Uterus (tissue), 3 donors: ENCODE measurements at regions not wholly inside any gene's neighbourhood (a gene's known extent, or its start where the extent isn't known, plus 50 kb on each side); places are given as distances from the start of the nearest gene placed in this dataset.
"Not testable (repeated sequence)": the region's sequence is repeated elsewhere in the genome, so short reads cannot be mapped to it uniquely, and the experiment has no call there.

ENCODE experiments used
- DNase-seq, 2 donors: peaks; one replicate each; pipeline ENCODE4 v3.0.0-alpha.2; 2019 to 2020
- H3K27ac ChIP-seq, 2 donors: fragments of 200-600 bp; sonication (generic); 1 replicate in 1 of 2; 2 replicates in 1 of 2; pipeline ENCODE4 v1.5.1; 2016 to 2018
- H3K27me3 ChIP-seq, 2 donors: fragments of 200-600 bp; sonication (generic); one replicate each; pipeline ENCODE4 v1.5.1; 2018 to 2019; ENCODE audit warnings: control low read depth in 1 of 2
- H3K36me3 ChIP-seq, 2 donors: fragments of 200-600 bp; sonication (generic); one replicate each; pipeline ENCODE4 v1.5.1; 2019; ENCODE audit warnings: control low read depth in 1 of 2
- H3K4me1 ChIP-seq, 2 donors: fragments of 200-600 bp; sonication (generic); one replicate each; pipeline ENCODE4 v1.5.1; 2018 to 2019; ENCODE audit warnings: control low read depth in 1 of 2
- H3K4me3 ChIP-seq, 2 donors: fragments of 200-600 bp; sonication (generic); 1 replicate in 1 of 2; 2 replicates in 1 of 2; pipeline ENCODE4 v1.5.1; 2018 to 2019; ENCODE audit warnings: mild to moderate bottlenecking in 1 of 2
- H3K9me3 ChIP-seq, 2 donors: fragments of 200-600 bp; sonication (generic); one replicate each; pipeline ENCODE4 v1.5.1; 2019; ENCODE audit warnings: control low read depth in 1 of 2
- POLR2A ChIP-seq, 2 donors: fragments of 450-650 bp; IDR thresholded peaks; one replicate each; pipeline ENCODE4 v1.6.1; 2016; ENCODE audit warnings: antibody characterized with exemption in 2 of 2, mild to moderate bottlenecking in 1 of 2, moderate library complexity in 1 of 2
- intact Hi-C: fragments of 100-400 bp; cut with DNase I; formaldehyde crosslinking; loops from one replicate; pipeline ENCODE4 v1.15.1; 2023; ENCODE audit warnings: low total_unique reads
- TF ChIP-seq, protein P1 (sequence below), 4 experiments: fragments of 200-600 bp in 2 of 4; fragments of 450-650 bp in 2 of 4; sonication (generic) in 2 of 4; IDR thresholded peaks; one replicate each; pipeline ENCODE4 v1.5.1; 2016 to 2019; ENCODE audit warnings: antibody characterized with exemption in 4 of 4, mild to moderate bottlenecking in 2 of 4, moderate library complexity in 1 of 4
- donor health status: DM: yes; HTN: yes; CAD: no.

DNA sequence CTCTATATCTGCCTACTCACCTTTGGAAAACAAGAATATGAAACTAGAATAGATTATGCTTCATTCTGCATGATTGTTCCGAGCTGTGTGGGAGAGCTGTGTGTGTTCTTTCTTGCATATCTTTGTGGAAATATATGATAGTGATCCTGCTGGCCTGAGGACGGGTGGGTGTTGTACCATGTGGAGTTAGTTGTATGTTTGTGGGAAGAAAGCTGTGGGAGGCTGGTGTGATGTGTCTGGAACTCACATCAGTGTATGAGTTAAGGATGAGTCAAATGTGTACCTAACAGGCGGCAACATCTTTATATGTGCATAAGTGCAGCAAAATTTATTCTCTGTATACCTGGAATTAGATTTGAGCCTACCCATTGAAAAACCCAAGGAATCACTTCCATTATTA lies 208.1 kb upstream of the ADGRL3 start:
- TF ChIP-seq, protein P1, sequence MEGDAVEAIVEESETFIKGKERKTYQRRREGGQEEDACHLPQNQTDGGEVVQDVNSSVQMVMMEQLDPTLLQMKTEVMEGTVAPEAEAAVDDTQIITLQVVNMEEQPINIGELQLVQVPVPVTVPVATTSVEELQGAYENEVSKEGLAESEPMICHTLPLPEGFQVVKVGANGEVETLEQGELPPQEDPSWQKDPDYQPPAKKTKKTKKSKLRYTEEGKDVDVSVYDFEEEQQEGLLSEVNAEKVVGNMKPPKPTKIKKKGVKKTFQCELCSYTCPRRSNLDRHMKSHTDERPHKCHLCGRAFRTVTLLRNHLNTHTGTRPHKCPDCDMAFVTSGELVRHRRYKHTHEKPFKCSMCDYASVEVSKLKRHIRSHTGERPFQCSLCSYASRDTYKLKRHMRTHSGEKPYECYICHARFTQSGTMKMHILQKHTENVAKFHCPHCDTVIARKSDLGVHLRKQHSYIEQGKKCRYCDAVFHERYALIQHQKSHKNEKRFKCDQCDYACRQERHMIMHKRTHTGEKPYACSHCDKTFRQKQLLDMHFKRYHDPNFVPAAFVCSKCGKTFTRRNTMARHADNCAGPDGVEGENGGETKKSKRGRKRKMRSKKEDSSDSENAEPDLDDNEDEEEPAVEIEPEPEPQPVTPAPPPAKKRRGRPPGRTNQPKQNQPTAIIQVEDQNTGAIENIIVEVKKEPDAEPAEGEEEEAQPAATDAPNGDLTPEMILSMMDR (IDR thresholded peaks at IDR 0.05), result no peak
- TF ChIP-seq POLR2A (IDR thresholded peaks at IDR 0.05), result no peak
- intact Hi-C loops, result no loop called here
- no peaks in the 10 kb centered on the region for H3K27me3 ChIP-seq

DNA sequence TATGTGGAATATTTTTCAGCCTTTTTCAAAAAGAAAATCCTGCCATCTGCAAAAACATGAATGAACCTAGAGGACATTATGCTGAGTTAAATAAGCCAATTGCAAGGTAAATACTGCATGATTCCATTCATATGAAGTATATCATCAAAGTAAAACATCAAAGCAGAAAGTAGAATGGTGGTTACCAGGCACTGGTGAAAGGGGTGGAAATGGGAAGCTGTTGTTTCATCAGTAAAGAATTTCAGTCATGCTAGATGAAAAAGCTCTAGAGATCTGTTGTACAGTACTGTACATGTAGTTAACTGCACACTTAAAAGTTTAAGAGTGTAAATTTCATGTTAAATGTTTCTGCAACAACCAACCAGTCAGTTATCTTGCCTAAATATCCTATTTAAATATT lies 196.8 kb upstream of the ADGRL3 start:
- H3K27ac ChIP-seq, result no peak overlapping the region
- intact Hi-C loops, result no loop called here
- no peak overlapping the region for H3K4me3 ChIP-seq
- no peaks in the 10 kb centered on the region for H3K27me3 ChIP-seq
- no peak for DNase-seq
- H3K9me3 ChIP-seq, result no peaks in the 10 kb centered on the region
- no peak for TF ChIP-seq POLR2A (IDR thresholded peaks at IDR 0.05)
- TF ChIP-seq, protein P1 (IDR thresholded peaks at IDR 0.05), result no peak
- no peaks in the 10 kb centered on the region for H3K36me3 ChIP-seq
- H3K4me1 ChIP-seq, result no peaks in the 10 kb centered on the region

More for the DNA sequence above, 208.1 kb upstream of the ADGRL3 start:
- no peak for DNase-seq
- no peak overlapping the region for H3K27ac ChIP-seq
- no peak overlapping the region for H3K4me3 ChIP-seq
- H3K36me3 ChIP-seq, result no peaks in the 10 kb centered on the region
- no peaks in the 10 kb centered on the region for H3K4me1 ChIP-seq
- H3K9me3 ChIP-seq, result no peaks in the 10 kb centered on the region

DNA sequence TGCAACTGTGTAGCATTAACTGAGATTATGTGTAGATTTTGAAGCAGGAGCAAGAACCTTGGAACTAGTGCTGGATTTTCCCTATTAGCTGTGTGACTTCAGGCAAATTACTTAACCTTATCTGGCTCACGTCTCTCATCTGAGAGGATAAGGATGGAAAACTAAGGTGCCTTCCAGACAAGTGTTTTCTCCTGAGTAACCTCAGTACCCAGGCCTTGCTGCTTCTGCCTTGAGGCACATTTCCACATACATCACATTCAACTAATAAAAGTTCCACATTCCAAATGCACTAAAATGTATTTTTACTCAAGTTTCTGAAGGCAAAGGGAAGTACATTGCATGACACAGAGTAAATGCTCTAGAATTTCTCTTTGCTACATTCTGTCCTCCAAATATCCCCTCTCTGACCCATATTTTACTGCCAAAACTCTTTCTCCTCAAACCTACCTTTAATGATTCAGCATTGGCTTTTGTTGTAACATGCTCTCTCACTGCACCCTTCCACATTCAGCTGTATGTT lies 195.4 kb upstream of the ADGRL3 start:
- Histone ChIP-seq H3K4me3 (no peak overlapping the region), H3K4me1 (no peaks in the 10 kb centered on the region), H3K9me3 (no peaks in the 10 kb centered on the region), H3K27me3 (no peaks in the 10 kb centered on the region), H3K27ac (no peak overlapping the region), H3K36me3 (no peaks in the 10 kb centered on the region)
- TF ChIP-seq POLR2A (IDR thresholded peaks at IDR 0.05), result no peak
- TF ChIP-seq, protein P1 (IDR thresholded peaks at IDR 0.05), result no peak
- intact Hi-C loops, result no loop called here
- no peak for DNase-seq

DNA sequence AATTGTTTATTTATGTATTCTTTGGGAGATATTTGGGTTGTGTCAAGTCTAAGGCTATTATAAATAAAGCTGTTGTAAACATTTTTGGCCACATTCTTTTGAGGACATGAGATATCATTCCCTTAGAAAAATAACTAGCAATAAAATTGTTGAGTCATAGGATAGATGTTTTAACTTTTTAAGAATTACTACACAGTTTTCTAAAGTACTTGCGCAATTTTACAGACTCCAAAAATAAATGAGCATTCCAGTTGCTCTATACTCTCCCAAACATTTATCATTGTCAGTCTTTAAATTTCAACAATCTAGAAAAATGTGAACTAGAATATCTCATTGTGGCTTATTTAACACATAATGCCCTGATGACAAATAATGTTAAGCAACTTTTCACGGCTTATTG lies 189.1 kb upstream of the ADGRL3 start:
- no peaks in the 10 kb centered on the region for H3K27me3 ChIP-seq
- TF ChIP-seq, protein P1 (IDR thresholded peaks at IDR 0.05), result no peak
- no peak for TF ChIP-seq POLR2A (IDR thresholded peaks at IDR 0.05)
- H3K4me1 ChIP-seq, result no peaks in the 10 kb centered on the region
- intact Hi-C loops, result no loop called here
- no peak for DNase-seq
- no peak overlapping the region for H3K4me3 ChIP-seq
- H3K9me3 ChIP-seq, result no peaks in the 10 kb centered on the region
- no peak overlapping the region for H3K27ac ChIP-seq
- H3K36me3 ChIP-seq, result no peaks in the 10 kb centered on the region

DNA sequence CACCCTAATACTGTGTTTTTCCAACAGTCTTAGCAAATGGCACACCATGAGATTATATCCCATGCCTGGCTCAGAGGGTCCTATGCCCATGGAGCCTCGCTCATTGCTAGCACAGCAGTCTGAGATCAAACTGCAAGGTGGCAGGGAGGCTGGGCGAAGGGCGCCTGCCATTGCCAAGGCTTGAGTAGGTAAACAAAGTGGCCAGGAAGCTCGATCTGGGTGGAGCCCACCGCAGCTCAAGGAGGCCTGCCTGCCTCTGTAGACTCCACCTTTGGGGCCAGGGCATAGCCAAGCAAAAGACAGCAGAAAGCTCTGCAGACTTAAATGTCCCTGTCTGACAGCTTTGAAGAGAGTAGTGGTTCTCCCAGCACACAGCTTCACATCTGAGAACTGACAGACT lies 188.2 kb upstream of the ADGRL3 start:
- H3K4me3 ChIP-seq, H3K9me3 ChIP-seq, DNase-seq, H3K4me1 ChIP-seq, H3K27me3 ChIP-seq, H3K27ac ChIP-seq, intact Hi-C loops, H3K36me3 ChIP-seq: not testable (repeated sequence)

DNA sequence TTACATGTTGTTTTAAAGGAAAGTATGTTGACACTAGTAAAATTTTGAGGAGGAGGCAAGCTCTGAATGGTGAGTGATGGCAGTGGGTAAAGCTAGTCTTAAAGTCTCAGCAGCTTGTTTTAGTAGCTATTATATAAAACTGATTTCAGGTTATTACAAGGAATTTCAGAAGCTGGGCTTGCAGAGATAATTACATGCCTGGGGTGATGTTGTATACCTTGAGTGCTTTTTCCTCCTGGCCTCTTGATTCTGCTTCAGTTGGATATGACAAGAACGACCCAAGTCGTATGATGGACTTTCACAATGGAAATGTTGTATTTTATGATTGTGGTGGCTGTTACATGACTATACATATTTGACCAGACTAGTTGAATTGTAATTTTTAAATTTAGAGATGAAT lies 175.5 kb upstream of the ADGRL3 start:
- H3K4me1 ChIP-seq, result no peaks in the 10 kb centered on the region
- TF ChIP-seq, protein P1 (IDR thresholded peaks at IDR 0.05), result no peak
- TF ChIP-seq POLR2A (IDR thresholded peaks at IDR 0.05), result no peak
- no peaks in the 10 kb centered on the region for H3K27me3 ChIP-seq
- no peaks in the 10 kb centered on the region for H3K36me3 ChIP-seq
- DNase-seq, result no peak
- no peak overlapping the region for H3K4me3 ChIP-seq
- H3K9me3 ChIP-seq, result no peaks in the 10 kb centered on the region
- no peak overlapping the region for H3K27ac ChIP-seq
- intact Hi-C loops, result no loop called here
